ENCODE measurements at regions not wholly inside any gene's neighbourhood (a gene's known extent, or its start where the extent isn't known, plus 50 kb on each side); places are given as distances from the start of the nearest gene placed in this dataset.

DNA sequence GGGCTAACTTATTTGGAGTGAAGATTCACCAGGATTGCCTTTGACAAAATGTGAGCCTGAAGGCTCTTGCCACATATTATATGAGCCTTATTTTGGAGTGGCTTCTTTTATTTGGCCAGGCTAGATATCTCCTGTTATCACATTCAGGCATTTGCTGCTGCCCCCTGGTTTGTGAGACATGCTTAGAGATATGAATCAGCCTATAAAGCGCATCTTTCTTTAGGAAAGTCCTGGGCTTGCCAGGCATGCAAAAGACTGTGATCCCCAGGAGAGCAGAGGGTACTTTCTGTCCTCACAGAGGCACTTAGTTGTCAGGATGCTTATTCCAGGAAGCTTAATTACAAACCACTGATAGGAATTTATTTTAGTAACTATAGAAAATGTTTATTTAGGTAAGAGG is 333.3 kb downstream of the FAT3 start:
- H3K4me2 ChIP-seq, result no peak overlapping the region
- H3K9me2 ChIP-seq (ENCODE audit: insufficient read depth), result no peaks in the 10 kb centered on the region
- no peaks in the 10 kb centered on the region for H3K4me1 ChIP-seq (ENCODE audit: insufficient read depth)
- Mint-ChIP-seq H3K27ac (no peak overlapping the region), H3K4me1 (peaks cover 18% of the 10 kb centered on the region), H3K27me3 (ENCODE audit: insufficient read depth, low read depth, poor library complexity) (peaks cover 8% of the 10 kb centered on the region), H3K36me3 (ENCODE audit: low read depth) (peaks cover 8% of the 10 kb centered on the region), H3K4me3 (no peak overlapping the region), H3K9me3 (no peaks in the 10 kb centered on the region)
- no peaks in the 10 kb centered on the region; the same call in 1 of the 2 replicates for H3K79me2 ChIP-seq (replicated peaks; ENCODE audit: insufficient read depth)
- no peak overlapping the region for H3K4me3 ChIP-seq
- no peak overlapping the region for H2AFZ ChIP-seq
- H3K27me3 ChIP-seq (ENCODE audit: insufficient read depth), result no peaks in the 10 kb centered on the region
- H4K20me1 ChIP-seq (replicated peaks; ENCODE audit: insufficient read depth), result no peaks in the 10 kb centered on the region; the same call in 1 of the 2 replicates
- DNase-seq (ENCODE audit: low spot score) (no peak), ATAC-seq (no peak)
- H3K27ac ChIP-seq (ENCODE audit: low read depth), result no peak overlapping the region
- no peaks in the 10 kb centered on the region for H3F3A ChIP-seq (replicated peaks; ENCODE audit: low read depth)
- H3K36me3 ChIP-seq (ENCODE audit: insufficient read depth), result no peaks in the 10 kb centered on the region
- no peak for TF ChIP-seq ZNF331 (CRISPR knock-in tag; IDR thresholded peaks at IDR 0.05; ENCODE audit: low read depth)
- TF ChIP-seq EZH2 (IDR thresholded peaks at IDR 0.05; ENCODE audit: low read depth, unreplicated experiment), result no peak
- no peak for TF ChIP-seq CREB1 (CRISPR knock-in tag; IDR thresholded peaks at IDR 0.05; ENCODE audit: low read depth)
- TF ChIP-seq NANOG (IDR thresholded peaks at IDR 0.05; ENCODE audit: borderline replicate concordance), result no peak
- TF ChIP-seq ZNF462 (CRISPR knock-in tag; IDR thresholded peaks at IDR 0.05), result no peak

DNA sequence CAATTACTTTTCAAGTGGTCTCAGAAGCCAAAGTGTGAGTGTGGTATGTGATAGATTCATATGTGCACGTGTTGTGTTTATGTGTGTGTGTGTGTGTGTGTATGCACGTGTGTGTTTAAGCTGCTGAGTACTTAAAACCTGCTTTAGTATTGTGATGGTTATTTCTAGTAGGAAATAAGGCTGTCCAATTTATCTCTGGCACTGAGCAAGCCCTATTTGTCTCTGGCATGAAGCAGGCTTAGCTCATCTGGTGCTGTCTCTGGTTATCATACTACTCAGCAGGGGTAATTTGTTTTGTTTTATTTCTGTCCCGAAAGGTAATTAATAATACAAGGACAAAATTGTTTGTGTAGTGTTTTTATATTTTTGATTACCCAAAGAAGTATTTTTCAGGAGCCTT is 333.7 kb downstream of the FAT3 start:
- no peaks in the 10 kb centered on the region for H3K9me2 ChIP-seq (ENCODE audit: insufficient read depth)
- H3K27me3 Mint-ChIP-seq (ENCODE audit: insufficient read depth, low read depth, poor library complexity), result peaks cover 10% of the 10 kb centered on the region
- H3K9me3 Mint-ChIP-seq, result no peaks in the 10 kb centered on the region; the same call in 2 of the 3 replicates
- peaks cover 13% of the 10 kb centered on the region for H3K36me3 Mint-ChIP-seq (ENCODE audit: low read depth)
- H3K4me1 ChIP-seq (ENCODE audit: insufficient read depth), result no peaks in the 10 kb centered on the region
- no peak overlapping the region for H3K4me2 ChIP-seq
- no peaks in the 10 kb centered on the region for H3F3A ChIP-seq (replicated peaks; ENCODE audit: low read depth)
- H3K79me2 ChIP-seq (replicated peaks; ENCODE audit: insufficient read depth), result no peaks in the 10 kb centered on the region; the same call in 1 of the 2 replicates
- ATAC-seq (no peak), DNase-seq (ENCODE audit: low spot score) (no peak)
- no peak overlapping the region for H3K27ac Mint-ChIP-seq
- H3K27ac ChIP-seq (ENCODE audit: low read depth), result no peak overlapping the region
- H4K20me1 ChIP-seq (replicated peaks; ENCODE audit: insufficient read depth), result no peaks in the 10 kb centered on the region; the same call in 1 of the 2 replicates
- H3K4me3 Mint-ChIP-seq, result no peak overlapping the region
- H3K36me3 ChIP-seq (ENCODE audit: insufficient read depth), result no peaks in the 10 kb centered on the region
- peaks cover 17% of the 10 kb centered on the region for H3K4me1 Mint-ChIP-seq
- H2AFZ ChIP-seq, result no peak overlapping the region
- no peaks in the 10 kb centered on the region for H3K27me3 ChIP-seq (ENCODE audit: insufficient read depth)
- H3K4me3 ChIP-seq, result no peak overlapping the region
- no peak for TF ChIP-seq EZH2 (IDR thresholded peaks at IDR 0.05; ENCODE audit: low read depth, unreplicated experiment)
- TF ChIP-seq, protein P1, sequence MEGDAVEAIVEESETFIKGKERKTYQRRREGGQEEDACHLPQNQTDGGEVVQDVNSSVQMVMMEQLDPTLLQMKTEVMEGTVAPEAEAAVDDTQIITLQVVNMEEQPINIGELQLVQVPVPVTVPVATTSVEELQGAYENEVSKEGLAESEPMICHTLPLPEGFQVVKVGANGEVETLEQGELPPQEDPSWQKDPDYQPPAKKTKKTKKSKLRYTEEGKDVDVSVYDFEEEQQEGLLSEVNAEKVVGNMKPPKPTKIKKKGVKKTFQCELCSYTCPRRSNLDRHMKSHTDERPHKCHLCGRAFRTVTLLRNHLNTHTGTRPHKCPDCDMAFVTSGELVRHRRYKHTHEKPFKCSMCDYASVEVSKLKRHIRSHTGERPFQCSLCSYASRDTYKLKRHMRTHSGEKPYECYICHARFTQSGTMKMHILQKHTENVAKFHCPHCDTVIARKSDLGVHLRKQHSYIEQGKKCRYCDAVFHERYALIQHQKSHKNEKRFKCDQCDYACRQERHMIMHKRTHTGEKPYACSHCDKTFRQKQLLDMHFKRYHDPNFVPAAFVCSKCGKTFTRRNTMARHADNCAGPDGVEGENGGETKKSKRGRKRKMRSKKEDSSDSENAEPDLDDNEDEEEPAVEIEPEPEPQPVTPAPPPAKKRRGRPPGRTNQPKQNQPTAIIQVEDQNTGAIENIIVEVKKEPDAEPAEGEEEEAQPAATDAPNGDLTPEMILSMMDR (conservative IDR thresholded peaks at IDR 0.05; ENCODE audit: low read depth in 2 of 2), result no peak
- TF ChIP-seq REST (IDR thresholded peaks at IDR 0.05; ENCODE audit: unreplicated experiment), result no peak
- TF ChIP-seq CREB1 (CRISPR knock-in tag; IDR thresholded peaks at IDR 0.05; ENCODE audit: low read depth), result no peak
- no peak for TF ChIP-seq JUNB (IDR thresholded peaks at IDR 0.05; ENCODE audit: unreplicated experiment)

Measured in GM23338 (cell line).